ENCODE measurements at regions not wholly inside any gene's neighbourhood (a gene's known extent, or its start where the extent isn't known, plus 50 kb on each side); places are given as distances from the start of the nearest gene placed in this dataset.

DNA sequence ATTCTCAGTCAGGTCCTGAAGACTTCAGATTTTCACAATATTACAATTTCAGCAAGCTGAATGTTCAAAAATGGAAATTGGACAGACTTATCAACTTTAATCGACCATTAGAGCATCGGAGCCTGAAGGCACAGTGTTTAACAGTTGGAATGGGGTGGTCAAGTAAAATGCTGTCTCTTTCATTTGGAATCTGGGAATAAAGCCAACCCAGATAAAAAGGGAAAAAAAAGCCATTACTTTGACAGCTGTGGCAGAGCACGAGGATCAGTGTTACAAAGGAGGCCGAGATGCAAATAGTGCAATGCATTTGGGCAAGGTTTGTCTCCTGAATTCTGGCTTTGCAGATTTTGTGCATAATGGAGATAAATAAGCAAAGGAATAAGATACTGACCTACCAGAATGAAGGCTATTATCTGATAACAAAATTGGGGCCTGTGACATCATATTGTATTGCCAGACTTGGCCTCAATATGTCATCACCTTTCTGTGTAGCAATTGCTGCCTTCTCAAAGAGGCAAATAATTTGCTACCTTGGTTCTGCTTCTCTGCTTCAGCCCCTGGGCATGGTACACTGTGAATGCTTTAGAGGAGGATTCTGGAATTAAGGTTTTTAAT is 277.5 kb upstream of the KLHL29 start:
- ATAC-seq: no peak
- peaks cover 19% of the 10 kb centered on the region for H3K9me3 Mint-ChIP-seq
- H3K27me3 Mint-ChIP-seq (ENCODE audit: low read depth): no peaks in the 10 kb centered on the region
- POLR2A ChIA-PET: interaction anchor here (0.6 kb wide), 1 partner anchor 203 kb away, joined by 3 read pairs; no protein-coding TSS in a partner anchor
- CTCF ChIA-PET: no interaction called here
- H3K4me3 Mint-ChIP-seq: no peak overlapping the region
- 0 out of 2 replicates have a peak, but pooled peaks cover 4% of the 10 kb centered on the region for H3K4me1 Mint-ChIP-seq
- H3K36me3 Mint-ChIP-seq: no peaks in the 10 kb centered on the region; the same call in 1 of the 2 replicates
- TF ChIP-seq, protein P1, sequence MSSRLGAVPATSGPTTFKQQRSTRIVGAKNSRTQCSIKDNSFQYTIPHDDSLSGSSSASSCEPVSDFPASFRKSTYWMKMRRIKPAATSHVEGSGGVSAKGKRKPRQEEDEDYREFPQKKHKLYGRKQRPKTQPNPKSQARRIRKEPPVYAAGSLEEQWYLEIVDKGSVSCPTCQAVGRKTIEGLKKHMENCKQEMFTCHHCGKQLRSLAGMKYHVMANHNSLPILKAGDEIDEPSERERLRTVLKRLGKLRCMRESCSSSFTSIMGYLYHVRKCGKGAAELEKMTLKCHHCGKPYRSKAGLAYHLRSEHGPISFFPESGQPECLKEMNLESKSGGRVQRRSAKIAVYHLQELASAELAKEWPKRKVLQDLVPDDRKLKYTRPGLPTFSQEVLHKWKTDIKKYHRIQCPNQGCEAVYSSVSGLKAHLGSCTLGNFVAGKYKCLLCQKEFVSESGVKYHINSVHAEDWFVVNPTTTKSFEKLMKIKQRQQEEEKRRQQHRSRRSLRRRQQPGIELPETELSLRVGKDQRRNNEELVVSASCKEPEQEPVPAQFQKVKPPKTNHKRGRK (CRISPR knock-in tag; IDR thresholded peaks at IDR 0.05; ENCODE audit: borderline replicate concordance): no peak
- TF ChIP-seq ETV6 (CRISPR knock-in tag; IDR thresholded peaks at IDR 0.05) (no peak), FOXP4 (CRISPR knock-in tag; IDR thresholded peaks at IDR 0.05) (no peak), ZNF138 (CRISPR knock-in tag; conservative IDR thresholded peaks at IDR 0.05) (no peak), TEAD1 (CRISPR knock-in tag; IDR thresholded peaks at IDR 0.05) (no peak)
- TF ChIP-seq, protein P2, sequence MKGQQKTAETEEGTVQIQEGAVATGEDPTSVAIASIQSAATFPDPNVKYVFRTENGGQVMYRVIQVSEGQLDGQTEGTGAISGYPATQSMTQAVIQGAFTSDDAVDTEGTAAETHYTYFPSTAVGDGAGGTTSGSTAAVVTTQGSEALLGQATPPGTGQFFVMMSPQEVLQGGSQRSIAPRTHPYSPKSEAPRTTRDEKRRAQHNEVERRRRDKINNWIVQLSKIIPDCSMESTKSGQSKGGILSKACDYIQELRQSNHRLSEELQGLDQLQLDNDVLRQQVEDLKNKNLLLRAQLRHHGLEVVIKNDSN (CRISPR knock-in tag; IDR thresholded peaks at IDR 0.05): no peak
- TF ChIP-seq, protein P3, sequence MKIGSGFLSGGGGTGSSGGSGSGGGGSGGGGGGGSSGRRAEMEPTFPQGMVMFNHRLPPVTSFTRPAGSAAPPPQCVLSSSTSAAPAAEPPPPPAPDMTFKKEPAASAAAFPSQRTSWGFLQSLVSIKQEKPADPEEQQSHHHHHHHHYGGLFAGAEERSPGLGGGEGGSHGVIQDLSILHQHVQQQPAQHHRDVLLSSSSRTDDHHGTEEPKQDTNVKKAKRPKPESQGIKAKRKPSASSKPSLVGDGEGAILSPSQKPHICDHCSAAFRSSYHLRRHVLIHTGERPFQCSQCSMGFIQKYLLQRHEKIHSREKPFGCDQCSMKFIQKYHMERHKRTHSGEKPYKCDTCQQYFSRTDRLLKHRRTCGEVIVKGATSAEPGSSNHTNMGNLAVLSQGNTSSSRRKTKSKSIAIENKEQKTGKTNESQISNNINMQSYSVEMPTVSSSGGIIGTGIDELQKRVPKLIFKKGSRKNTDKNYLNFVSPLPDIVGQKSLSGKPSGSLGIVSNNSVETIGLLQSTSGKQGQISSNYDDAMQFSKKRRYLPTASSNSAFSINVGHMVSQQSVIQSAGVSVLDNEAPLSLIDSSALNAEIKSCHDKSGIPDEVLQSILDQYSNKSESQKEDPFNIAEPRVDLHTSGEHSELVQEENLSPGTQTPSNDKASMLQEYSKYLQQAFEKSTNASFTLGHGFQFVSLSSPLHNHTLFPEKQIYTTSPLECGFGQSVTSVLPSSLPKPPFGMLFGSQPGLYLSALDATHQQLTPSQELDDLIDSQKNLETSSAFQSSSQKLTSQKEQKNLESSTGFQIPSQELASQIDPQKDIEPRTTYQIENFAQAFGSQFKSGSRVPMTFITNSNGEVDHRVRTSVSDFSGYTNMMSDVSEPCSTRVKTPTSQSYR (CRISPR knock-in tag; IDR thresholded peaks at IDR 0.05): no peak
- TF ChIP-seq, protein P4, sequence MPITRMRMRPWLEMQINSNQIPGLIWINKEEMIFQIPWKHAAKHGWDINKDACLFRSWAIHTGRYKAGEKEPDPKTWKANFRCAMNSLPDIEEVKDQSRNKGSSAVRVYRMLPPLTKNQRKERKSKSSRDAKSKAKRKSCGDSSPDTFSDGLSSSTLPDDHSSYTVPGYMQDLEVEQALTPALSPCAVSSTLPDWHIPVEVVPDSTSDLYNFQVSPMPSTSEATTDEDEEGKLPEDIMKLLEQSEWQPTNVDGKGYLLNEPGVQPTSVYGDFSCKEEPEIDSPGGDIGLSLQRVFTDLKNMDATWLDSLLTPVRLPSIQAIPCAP (CRISPR knock-in tag; IDR thresholded peaks at IDR 0.05): no peak
- H3K27ac Mint-ChIP-seq: no peak overlapping the region
- no peak for DNase-seq (ENCODE audit: low spot score)

DNA sequence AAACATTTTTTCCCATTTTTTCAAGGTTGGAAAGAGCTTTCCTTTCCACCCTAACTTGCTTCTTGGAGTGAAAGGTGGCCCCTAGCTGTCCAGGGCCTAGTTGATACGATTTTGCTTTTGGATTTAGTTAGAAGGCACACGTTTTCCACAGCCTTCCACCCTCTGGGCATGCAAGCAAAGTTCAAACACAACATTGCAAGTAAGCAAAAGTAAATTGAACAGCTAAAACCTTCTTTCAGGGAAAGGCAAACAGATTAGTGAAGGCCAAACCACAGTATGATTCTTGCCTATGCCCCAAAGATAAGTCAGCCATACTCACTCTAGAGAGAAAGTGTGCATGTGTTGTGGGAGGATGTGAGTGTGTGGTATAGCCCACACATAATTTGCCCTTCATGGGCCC is 273.7 kb upstream of the KLHL29 start:
- DNase-seq (ENCODE audit: low spot score) (no peak), ATAC-seq (no peak)
- H3K27me3 Mint-ChIP-seq (ENCODE audit: low read depth): no peaks in the 10 kb centered on the region
- no peak overlapping the region for H3K27ac Mint-ChIP-seq
- no peak overlapping the region for H3K4me3 Mint-ChIP-seq
- no peaks in the 10 kb centered on the region for H3K4me1 Mint-ChIP-seq
- H3K9me3 Mint-ChIP-seq: peaks cover 19% of the 10 kb centered on the region
- POLR2A ChIA-PET: no interaction called here
- TF ChIP-seq ZNF232 (CRISPR knock-in tag; IDR thresholded peaks at IDR 0.05): no peak
- CTCF ChIA-PET: no interaction called here
- H3K36me3 Mint-ChIP-seq: no peaks in the 10 kb centered on the region; the same call in 1 of the 2 replicates

DNA sequence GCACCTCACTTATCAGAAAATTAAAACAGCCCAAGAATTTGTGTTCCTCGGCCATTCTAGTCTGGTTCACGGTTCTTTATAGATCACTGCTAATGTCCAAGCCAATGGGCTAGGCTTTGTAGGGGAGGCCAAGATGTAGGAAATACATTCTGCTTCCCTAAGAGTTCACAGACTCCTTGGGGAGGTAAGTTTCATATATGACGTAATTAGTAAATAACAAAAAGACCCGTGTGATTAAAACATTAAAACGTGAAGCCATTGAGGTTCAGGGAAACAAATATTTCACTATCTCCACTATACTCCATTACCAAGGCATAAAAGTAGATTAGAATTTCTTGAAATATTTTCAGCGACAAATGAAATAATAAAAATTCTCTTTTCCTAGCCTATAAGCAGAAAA is 272.5 kb upstream of the KLHL29 start:
- Mint-ChIP-seq H3K4me1 (no peaks in the 10 kb centered on the region), H3K9me3 (peaks cover 19% of the 10 kb centered on the region), H3K36me3 (no peaks in the 10 kb centered on the region; the same call in 1 of the 2 replicates), H3K27me3 (ENCODE audit: low read depth) (no peaks in the 10 kb centered on the region), H3K27ac (no peak overlapping the region), H3K4me3 (no peak overlapping the region)
- ChIA-PET POLR2A (no interaction called here), CTCF (no interaction called here)
- DNase-seq (ENCODE audit: low spot score) (no peak), ATAC-seq (no peak)
- TF ChIP-seq, protein P5, sequence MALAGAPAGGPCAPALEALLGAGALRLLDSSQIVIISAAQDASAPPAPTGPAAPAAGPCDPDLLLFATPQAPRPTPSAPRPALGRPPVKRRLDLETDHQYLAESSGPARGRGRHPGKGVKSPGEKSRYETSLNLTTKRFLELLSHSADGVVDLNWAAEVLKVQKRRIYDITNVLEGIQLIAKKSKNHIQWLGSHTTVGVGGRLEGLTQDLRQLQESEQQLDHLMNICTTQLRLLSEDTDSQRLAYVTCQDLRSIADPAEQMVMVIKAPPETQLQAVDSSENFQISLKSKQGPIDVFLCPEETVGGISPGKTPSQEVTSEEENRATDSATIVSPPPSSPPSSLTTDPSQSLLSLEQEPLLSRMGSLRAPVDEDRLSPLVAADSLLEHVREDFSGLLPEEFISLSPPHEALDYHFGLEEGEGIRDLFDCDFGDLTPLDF (CRISPR knock-in tag; IDR thresholded peaks at IDR 0.05): no peak
- TF ChIP-seq AFF4 (CRISPR knock-in tag; IDR thresholded peaks at IDR 0.05; ENCODE audit: borderline replicate concordance) (no peak), FOXP4 (CRISPR knock-in tag; IDR thresholded peaks at IDR 0.05) (no peak)
- TF ChIP-seq, protein P6, sequence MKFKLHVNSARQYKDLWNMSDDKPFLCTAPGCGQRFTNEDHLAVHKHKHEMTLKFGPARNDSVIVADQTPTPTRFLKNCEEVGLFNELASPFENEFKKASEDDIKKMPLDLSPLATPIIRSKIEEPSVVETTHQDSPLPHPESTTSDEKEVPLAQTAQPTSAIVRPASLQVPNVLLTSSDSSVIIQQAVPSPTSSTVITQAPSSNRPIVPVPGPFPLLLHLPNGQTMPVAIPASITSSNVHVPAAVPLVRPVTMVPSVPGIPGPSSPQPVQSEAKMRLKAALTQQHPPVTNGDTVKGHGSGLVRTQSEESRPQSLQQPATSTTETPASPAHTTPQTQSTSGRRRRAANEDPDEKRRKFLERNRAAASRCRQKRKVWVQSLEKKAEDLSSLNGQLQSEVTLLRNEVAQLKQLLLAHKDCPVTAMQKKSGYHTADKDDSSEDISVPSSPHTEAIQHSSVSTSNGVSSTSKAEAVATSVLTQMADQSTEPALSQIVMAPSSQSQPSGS (CRISPR knock-in tag; IDR thresholded peaks at IDR 0.05; ENCODE audit: borderline replicate concordance, low read depth): no peak

Measured in WTC11 (cell line).